Posterior vena cava (tissue), 2 donors: ENCODE measurements at regions not wholly inside any gene's neighbourhood (a gene's known extent, or its start where the extent isn't known, plus 50 kb on each side); places are given as distances from the start of the nearest gene placed in this dataset.
"Not testable (repeated sequence)": the region's sequence is repeated elsewhere in the genome, so short reads cannot be mapped to it uniquely, and the experiment has no call there.

Source experiments
- DNase-seq: peaks from one replicate; pipeline ENCODE4 v3.0.0-alpha.2; 2020; ENCODE audit warnings: low spot score
- intact Hi-C, 2 donors: fragments of 100-400 bp; cut with DNase I; formaldehyde crosslinking; loops; one replicate each; pipeline versions ENCODE4 v1.14.1 to v1.14.2; 2022 to 2023
- donor health status: DM: yes; HTN: yes; CAD: no.
- donor health status: DM: yes; HTN: yes; CAD: no.

- no peak for DNase-seq
- intact Hi-C loops = no loop called here
Observed at GRCh38 chr1:221863635-221864034, 121.7 kb upstream of the DUSP10 start.

- no peak for DNase-seq
Observed at GRCh38 chr1:221862971-221863370, 121.1 kb upstream of the DUSP10 start.

GRCh38 chr1:221858818-221859611, 117.1 kb upstream of the DUSP10 start:
- intact Hi-C loops = no loop called here
- no peak for DNase-seq

More at GRCh38 chr1:221862971-221863370, 121.1 kb upstream of the DUSP10 start:
- intact Hi-C loops = no loop called here

GRCh38 chr1:221857094-221857444, 115.2 kb upstream of the DUSP10 start:
- DNase-seq, intact Hi-C loops: not testable (repeated sequence)

- intact Hi-C loops = no loop called here
- DNase-seq = no peak
Observed at GRCh38 chr1:221856228-221857093, 114.6 kb upstream of the DUSP10 start.

GRCh38 chr1:221855156-221855555, 113.3 kb upstream of the DUSP10 start:
- intact Hi-C loops = no loop called here
- no peak for DNase-seq

- intact Hi-C loops = no loop called here
- no peak for DNase-seq
Observed at GRCh38 chr1:221851336-221851735, 109.4 kb upstream of the DUSP10 start.

- no peak for DNase-seq
- intact Hi-C loops = no loop called here
Observed at GRCh38 chr1:221850470-221851187, 108.7 kb upstream of the DUSP10 start.

- intact Hi-C loops = no loop called here
Observed at GRCh38 chr1:221849897-221850296, 108.0 kb upstream of the DUSP10 start.

GRCh38 chr1:221849110-221849509, 107.2 kb upstream of the DUSP10 start:
- DNase-seq = no peak
- intact Hi-C loops = no loop called here

More at GRCh38 chr1:221849897-221850296, 108.0 kb upstream of the DUSP10 start:
- DNase-seq = no peak

- no peak for DNase-seq
- intact Hi-C loops = no loop called here
Observed at GRCh38 chr1:221847676-221848075, 105.8 kb upstream of the DUSP10 start.

GRCh38 chr1:221845650-221846371, 103.9 kb upstream of the DUSP10 start:
- intact Hi-C loops = no loop called here
- no peak for DNase-seq

GRCh38 chr1:221841983-221842335, 100.1 kb upstream of the DUSP10 start:
- no peak for DNase-seq
- intact Hi-C loops = no loop called here

GRCh38 chr1:221841251-221841982, 99.5 kb upstream of the DUSP10 start:
- intact Hi-C loops = no loop called here

GRCh38 chr1:221840511-221841243, 98.8 kb upstream of the DUSP10 start:
- no peak for DNase-seq
- intact Hi-C loops = no loop called here

More at GRCh38 chr1:221841251-221841982, 99.5 kb upstream of the DUSP10 start:
- DNase-seq = no peak

GRCh38 chr1:221839782-221840395, 98.0 kb upstream of the DUSP10 start:
- intact Hi-C loops = no loop called here
- peak; percentile 87 for DNase-seq

GRCh38 chr1:221839321-221839720, 97.4 kb upstream of the DUSP10 start:
- intact Hi-C loops = no loop called here

GRCh38 chr1:221837896-221838295, 96.0 kb upstream of the DUSP10 start:
- intact Hi-C loops = no loop called here
- no peak for DNase-seq

More at GRCh38 chr1:221839321-221839720, 97.4 kb upstream of the DUSP10 start:
- no peak for DNase-seq
